Lung microvascular endothelial cell (primary cell): ENCODE measurements at regions not wholly inside any gene's neighbourhood (a gene's known extent, or its start where the extent isn't known, plus 50 kb on each side); places are given as distances from the start of the nearest gene placed in this dataset.

ENCODE experiments used
- DNase-seq, 2 donors: peaks; one replicate each; pipeline versions ENCODE4 v3.0.0 to v3.0.0-alpha.2; 2010; ENCODE audit warnings: low read depth in 2 of 2

GRCh38 chr6:170483413-170483812, 69.7 kb downstream of the PSMB1 start:
- DNase-seq: no peak

DNA sequence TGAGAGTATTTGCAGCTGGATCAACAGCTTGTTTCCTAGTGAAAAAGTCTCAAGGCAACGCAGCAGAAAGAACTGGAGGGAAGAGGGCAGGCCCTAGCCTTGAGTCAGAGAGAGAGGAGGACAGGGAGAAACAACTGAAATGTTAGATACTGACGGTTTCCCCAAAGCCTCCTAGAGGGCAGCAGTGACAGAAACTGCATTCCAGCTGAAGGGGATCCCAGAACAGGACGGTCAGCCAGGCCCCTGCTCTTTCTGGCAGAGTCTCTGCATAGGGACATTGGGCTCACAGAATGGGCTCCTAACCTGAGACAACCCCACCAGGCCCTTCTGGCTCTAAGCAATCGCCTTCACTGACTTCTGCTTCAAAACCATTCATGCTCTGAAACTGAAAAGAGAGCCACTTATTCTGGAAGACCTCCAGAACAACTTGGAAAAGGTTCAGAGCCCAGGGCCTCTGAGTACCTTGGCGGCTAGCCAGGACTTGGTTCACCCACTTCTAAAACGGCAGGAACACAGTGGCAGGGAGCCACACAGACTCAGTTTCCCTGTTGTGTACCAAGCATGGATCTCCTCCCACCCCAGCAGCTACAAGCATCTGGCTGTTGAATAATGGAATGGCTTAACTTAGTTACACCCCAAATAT, 72.9 kb downstream of the PSMB1 start:
- DNase-seq: peak; percentile 15 to 18

DNA sequence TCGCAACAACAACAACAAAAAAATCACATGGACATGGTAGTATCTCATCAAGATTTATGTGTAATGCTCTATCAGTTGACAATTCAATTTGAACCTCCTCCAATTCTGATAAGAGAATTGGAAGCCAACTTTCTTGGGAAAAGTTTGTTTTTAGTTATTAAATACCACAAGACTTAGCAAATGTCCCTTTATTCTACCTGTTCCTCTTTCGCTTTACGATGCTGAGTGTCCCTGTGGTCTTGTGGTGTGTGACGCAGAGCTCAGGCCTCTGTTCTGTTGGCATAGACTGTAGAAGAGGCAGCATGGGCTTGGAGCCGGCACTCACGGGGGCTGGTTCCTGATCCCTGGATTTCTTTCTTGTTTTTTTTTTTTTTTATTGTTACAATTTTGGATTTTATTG, 76.7 kb downstream of the PSMB1 start:
- no peak for DNase-seq

- no peak for DNase-seq
Observed at GRCh38 chr6:170475118-170475517, 78.0 kb downstream of the PSMB1 start.

- DNase-seq: no peak
Observed at GRCh38 chr6:170473801-170474200, 79.3 kb downstream of the PSMB1 start.

GRCh38 chr6:170473301-170473717, 79.8 kb downstream of the PSMB1 start:
- no peak for DNase-seq

- no peak for DNase-seq
Observed at GRCh38 chr6:170471491-170471890, 81.6 kb downstream of the PSMB1 start.

GRCh38 chr6:170470734-170471133, 82.4 kb downstream of the PSMB1 start:
- no peak for DNase-seq

DNA sequence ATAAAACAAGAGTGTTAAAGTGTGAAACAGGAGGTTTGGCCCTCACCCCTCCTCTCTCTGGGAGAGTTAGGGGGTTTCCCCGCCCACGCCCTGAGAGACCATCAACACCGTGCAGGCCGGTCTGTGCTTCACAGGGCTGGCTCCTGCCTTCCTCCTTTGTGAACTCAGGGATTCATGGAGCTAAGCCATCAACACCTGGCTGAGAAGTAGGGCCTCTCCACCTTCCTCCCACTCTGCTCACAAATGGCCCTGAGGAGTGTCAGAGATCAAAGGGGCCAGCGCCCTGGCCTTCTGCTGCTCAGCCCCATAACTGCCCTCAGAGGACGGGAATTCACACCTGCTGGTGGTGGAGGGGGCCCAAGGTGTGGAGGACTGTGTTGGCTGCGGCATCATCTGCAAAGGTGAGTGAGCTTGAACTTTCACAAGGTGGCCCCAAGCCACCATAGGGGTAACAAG, 88.6 kb downstream of the PSMB1 start:
- no peak for DNase-seq

- DNase-seq: no peak
Observed at GRCh38 chr6:170464080-170464479, 89.0 kb downstream of the PSMB1 start.

DNA sequence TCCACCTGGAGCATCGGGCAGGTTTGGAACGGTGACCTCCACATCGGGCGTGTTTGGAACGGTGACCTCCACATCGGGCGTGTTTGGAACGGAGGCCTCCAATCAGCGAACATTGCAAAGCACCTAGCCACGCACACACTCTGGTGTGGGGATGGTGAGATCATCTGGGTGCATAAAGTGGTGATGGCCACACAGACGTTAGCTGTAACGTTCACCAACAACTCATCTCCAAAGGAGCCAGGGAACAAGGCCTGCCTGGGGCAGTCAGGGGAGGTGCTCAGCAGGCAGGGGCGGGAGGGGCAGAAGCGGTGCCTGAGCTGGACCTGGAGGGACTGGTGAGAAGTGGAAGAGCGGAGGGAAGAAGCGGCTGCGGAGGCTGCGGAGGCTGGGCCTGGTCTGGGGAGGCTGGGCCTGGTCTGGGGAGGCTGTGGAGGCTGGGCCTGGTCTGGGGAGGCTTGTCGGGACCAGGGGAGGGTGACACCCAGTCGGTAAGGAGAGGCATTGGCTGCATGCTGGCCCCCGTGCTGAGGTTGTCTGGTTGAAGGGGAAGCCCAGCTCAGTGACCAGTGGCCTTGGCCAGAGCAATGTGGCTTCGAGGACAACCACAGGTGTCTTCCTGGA, 89.9 kb downstream of the PSMB1 start:
- DNase-seq: no peak

DNA sequence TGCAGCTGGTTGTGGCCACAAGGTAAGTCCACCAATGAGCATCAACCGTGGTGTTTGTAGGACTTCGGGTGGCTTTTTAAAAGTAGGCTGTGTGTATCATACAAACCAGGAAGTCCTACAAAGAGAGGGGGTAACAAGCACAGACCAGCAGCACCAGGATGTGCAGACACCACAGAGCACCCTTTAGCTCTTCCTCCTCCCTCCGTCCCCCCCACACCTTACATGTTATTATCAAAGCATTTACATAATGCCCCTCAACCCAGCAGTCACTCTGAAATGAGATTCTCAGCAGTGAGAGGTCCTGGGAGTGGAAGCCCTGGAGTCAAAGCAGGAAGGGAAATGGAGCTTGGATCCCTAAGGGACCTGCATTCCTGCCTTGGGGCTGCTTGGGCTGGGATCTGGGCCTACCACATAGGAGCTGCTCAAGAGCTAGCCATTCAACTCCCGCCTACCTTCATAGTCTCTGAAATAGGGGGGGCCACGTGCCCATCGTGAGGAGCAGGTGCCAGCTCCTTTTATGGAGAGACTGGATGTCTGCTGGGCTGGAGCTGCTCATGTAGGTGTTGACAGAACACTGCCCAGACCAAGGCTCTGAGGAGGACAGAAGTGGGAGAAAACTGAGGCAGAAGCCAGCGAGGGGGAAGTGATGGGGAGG, 90.6 kb downstream of the PSMB1 start:
- DNase-seq: no peak

DNA sequence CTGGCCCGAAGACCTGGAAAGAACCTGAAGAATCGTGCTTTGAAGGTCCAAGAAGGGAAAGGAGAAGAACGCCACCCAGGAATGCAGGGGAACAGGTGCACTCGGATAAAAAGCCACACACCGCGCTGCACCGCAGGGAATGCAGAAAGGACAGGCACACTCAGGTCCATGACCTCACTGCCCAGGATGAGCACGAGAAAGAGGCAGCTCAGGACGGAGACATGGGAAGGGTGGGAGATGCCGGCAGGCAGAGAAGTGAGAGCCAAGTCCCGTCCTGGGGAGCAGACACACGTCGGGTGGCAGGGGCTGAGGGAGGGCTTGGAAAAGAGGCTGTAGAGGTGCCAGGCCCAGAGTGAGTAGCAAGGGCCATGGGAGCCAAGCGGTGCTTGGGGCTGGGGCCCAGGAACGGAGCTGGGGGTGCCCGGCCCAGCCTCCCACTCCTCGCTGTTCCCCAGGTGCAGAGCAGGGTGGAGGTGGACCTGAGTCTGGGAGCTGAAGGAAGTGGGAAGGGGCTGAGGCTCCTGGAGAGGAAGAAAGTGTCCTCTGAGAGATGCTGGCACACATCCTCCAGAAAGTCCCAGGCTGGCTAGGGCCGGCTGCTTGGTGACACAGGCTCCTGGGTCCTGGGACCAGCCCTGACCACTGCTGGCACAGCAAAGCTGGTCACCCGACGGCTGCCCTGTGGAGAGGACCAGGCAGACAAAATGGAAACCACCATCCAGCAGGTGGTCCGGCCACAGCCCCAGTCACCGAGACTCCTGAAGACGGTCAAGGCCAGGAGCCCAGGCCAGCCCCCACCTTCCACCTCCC, 91.3 kb downstream of the PSMB1 start:
- no peak for DNase-seq

GRCh38 chr6:170461111-170461510, 92.0 kb downstream of the PSMB1 start:
- DNase-seq: no peak

DNA sequence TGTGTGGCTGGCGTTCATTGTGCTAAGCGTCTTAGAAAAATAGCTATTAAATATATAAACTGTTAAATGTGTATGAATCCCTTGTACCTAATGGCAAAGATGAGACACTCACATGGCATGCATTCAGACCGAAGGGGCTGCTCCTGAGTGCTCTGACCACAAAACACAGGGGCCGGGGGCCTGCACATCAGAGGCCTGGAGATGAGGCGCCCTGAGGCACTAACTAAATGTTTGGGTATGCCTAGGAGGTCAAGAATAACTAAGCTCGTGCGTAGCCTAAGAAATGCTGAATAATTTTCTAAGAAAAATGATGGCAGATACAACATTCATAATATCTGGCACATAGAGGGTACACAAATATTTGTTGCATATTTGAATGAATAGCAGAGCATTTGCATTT, 92.5 kb downstream of the PSMB1 start:
- no peak for DNase-seq

GRCh38 chr6:170459451-170459850, 93.7 kb downstream of the PSMB1 start:
- peak; percentile 60 to 81 for DNase-seq

DNA sequence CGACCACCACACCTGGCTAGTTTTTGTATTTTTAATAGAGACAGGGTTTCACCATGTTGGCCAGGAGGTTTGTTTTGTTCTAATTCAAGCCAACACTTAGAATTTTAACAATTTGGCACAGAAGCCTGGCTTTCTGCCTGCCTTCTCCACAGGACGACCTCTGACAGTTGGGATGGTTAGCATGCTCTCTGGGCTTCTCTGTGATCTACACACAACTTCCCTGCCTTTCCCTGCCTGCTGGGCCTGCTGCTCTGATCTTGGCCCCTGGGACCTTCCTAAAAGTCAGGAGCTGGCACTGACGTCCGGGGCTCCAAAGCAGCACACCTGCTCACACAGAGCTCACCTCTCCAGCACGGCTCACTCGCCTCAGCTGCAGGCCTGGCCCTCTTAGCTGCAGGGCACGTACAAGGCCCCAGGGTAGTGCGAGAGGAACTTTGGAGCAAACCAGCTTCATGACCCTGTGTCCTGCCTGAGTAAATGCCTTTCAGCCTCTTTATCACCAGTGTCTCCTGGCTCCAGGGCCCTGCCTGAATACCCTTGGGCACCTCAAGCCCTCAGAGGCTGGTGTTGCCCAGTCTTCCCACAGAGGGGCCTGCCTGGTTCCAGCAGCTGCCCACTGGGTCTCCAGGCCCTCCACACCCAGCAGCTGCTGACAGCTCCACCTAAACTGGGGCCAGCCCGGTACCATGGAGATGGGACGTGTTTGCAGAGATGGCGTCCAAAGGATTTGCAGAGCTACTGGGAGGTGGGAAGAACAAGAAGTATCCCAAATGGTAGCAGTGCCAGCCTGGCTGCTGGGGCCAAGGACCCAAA, 96.0 kb downstream of the PSMB1 start:
- no peak for DNase-seq
